ENCODE measurements at regions not wholly inside any gene's neighbourhood (a gene's known extent, or its start where the extent isn't known, plus 50 kb on each side); places are given as distances from the start of the nearest gene placed in this dataset.
"Not testable (repeated sequence)": the region's sequence is repeated elsewhere in the genome, so short reads cannot be mapped to it uniquely, and the experiment has no call there.

GRCh38 chr10:46095943-46096342 lies 49.9 kb upstream of the MSMB start:
- not testable (repeated sequence) for DNase-seq

DNA sequence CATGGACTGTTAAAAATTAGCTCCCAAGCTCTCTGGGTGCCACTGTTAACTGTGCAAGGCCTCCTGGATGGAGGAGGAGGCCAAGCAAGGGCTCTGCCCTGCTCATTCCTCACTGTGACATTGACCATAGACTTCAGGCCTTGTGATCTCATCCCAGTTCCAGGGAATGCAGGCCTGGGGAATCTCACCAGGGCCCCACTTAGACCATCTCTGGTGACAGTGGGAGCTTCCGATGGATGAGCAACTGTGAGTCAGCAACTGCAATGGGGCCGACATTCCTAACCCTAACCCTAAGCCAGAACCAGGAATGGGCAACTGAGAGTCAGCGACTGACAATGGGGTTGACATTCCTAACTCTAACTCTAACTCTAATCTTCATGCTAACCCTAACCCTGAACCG lies 50.4 kb upstream of the MSMB start:
- DNase-seq = no peak

- no peak for DNase-seq
These were observed 51.0 kb upstream of the MSMB start for GRCh38 chr10:46096909-46097575.

- no peak for DNase-seq
These were observed 51.7 kb upstream of the MSMB start for GRCh38 chr10:46097576-46098317.

DNA sequence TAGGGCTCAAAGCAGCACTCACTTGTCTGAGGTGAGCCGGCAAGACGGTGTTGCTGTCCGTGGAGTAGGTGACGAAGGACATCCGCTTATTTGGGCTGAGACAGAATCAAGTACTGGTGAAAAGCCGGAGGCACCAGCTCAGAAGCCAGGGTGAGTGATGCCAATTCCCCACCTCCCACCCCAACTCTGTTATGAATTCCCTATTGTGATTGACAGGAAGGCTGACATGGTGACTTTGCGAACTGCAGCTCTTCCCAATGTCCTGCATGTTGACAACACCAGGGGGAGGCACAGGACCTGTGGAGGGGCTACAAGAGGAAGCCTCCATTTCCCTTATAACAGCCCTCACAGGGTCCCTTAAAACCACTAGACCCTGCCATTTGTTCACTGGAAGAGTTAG lies 52.3 kb upstream of the MSMB start:
- no peak for DNase-seq

DNA sequence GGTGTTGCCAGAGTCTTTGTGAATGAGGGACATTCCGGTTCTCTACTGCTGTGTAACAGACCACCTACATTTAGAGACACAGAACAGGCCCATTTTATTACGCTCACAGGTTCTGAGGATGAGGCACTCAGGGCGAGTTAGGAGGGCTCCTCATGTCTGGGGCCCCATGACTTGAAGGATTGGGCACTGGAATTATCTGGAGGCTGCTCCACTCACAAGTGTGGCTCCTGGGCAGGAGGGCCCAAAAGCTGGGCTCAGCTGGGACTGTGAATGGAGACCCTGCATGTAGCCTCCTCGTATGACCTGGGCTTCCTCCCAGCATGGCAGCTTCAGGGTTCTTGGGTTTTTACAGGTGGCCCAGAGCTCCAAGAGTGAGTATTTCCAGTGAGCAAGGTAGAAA lies 52.9 kb upstream of the MSMB start:
- DNase-seq = not testable (repeated sequence)

GRCh38 chr10:46104071-46104585 lies 58.1 kb upstream of the MSMB start:
- DNase-seq = no peak

GRCh38 chr10:46105416-46105815 lies 59.3 kb upstream of the MSMB start:
- not testable (repeated sequence) for DNase-seq

DNA sequence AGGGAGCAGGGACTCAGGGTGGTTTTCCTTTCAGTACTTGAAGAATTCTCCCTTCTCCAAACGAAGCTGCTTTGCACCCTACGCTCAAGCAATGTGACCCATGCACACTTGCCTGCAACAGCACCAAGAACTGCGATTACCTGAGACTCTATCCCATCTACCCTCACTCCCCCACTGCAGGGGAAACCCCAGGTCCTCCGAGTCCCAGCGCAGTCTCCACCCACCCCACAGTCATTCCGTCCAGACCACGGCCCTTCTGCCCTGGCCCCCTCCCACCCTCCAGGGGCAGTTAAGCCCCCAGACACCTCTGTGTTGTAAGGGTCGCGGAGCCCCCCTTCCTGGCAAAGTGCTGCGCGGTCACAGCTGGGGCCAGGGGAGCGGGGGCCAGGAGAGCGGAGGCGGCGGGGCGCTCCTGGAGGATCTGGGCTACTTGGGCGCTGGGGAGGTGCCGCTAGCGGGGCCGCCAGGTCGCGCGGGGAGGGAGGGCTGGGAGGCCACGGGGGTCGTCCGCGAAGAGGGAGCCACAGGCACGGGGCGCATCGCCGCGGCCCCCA lies 59.9 kb upstream of the MSMB start:
- not testable (repeated sequence) for DNase-seq

- DNase-seq = no peak
These were observed 60.6 kb upstream of the MSMB start for GRCh38 chr10:46106410-46107255.

GRCh38 chr10:46108158-46108499 lies 62.1 kb upstream of the MSMB start:
- DNase-seq = not testable (repeated sequence)

DNA sequence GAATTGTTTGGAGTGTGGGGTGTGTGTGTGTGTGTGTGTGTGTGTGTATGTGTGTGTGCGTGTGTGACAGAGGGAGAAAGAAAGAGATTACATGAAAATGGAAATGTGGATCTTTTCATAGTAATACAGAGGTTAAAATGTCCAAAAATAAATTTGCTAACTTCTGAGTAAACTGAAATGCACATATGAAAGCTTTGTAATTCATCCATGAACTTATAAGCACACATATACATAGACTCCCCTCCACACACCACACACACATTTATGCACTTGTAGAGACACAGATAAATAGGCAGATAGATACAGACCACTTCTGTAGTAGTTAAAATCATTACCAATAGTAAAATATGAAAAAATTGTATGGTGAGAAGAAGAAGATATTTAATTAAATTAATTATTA lies 108.2 kb upstream of the MSMB start:
- not testable (repeated sequence) for DNase-seq

DNA sequence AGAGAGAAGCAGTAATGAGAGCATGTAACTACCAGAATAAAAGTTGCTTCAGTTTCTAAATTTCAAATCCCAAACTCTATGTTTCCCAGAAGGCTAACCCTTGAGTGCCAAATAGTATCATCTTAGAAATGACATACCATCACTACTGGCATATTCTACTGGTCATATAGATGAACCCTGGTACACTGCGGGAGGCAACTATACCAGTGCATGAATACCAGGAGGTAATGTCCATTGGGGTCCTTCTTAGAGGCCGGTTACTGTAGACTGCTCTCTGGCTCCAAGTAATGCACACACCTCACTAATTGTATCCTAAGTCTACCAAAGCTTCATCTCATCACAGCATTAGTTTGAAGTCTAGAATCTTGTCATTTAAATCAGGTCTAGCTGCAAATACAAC lies 108.6 kb upstream of the MSMB start:
- not testable (repeated sequence) for DNase-seq

DNA sequence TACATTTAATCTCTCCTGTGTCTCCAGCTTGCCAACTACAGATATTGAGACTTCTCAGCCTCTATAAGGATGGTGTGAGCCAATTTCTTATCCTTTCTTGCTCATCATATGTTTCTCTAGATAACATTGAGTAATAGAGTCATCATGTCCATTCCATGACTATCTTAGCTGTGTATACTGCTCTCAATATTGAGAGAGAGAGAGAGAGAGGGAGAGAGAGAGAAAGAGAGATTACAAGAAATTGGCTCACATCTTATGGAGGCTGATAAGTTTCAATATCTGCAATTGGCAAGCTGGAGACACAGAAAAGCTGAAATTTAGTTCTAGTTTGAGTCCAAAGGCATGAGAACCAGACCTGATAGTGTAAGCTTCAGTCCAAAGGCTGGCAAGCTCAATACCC lies 110.8 kb upstream of the MSMB start:
- DNase-seq = not testable (repeated sequence)

DNA sequence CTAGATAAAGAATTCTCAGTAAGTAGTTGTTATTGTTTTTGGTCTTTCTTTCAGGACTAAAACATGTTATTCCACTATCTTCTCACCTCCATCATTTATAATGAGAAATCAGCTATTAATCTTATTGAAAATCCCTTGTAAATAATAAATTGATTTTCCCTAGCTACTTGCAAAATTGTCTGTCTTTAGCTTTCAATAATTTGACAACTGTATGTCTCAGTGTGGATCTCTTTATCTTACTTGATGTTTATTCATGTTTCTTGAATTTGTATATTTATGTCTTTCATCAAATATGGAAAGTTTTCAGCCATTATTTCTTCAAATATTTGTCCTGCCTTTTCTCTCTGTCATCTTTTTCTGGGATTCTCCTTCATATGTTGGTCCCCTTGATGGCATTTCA lies 117.1 kb upstream of the ANTXRL start:
- no peak for DNase-seq

DNA sequence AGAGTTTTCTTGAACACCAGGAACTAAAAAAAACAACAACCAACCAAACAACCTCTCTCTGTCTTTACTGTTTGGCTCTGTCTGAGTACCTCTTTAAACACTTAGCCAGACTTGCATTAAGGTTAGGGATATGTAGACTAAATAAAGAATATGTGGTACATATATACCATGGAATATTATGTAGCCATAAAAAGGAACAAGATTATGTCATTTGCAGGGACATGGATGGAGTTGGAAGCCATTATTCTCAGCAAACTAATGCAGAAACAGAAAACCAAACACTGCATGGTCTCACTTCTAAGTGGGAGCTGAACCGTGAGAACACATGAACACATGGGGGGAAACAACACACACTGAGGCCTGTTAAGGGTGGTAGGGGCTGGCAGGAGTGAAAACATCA lies 116.0 kb upstream of the ANTXRL start:
- no peak for DNase-seq

- no peak for DNase-seq
These were observed 115.1 kb upstream of the ANTXRL start for GRCh38 chr10:46171661-46172060.

DNA sequence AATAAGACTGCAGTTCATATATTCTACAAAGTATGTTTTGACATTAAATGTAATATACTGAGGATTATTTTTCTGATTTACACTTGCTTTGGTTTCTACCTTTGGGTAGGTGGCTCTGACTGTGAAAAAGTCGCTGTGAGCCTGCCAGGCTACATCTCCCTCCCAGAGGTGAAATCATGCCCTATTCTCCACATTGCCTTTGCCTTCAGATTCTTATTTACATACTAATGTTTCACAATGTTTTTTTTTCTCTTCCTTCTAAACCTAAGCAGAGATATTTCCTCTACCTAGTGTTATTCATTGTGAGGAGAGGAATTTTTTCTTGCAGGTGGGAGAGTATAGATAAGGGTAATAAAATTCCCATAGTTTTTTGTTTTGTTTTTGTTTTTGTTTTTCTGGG lies 111.5 kb upstream of the ANTXRL start:
- DNase-seq = no peak

- DNase-seq = no peak
These were observed 111.0 kb upstream of the ANTXRL start for GRCh38 chr10:46175831-46176230.

- DNase-seq = not testable (repeated sequence)
These were observed 99.4 kb upstream of the ANTXRL start for GRCh38 chr10:46187431-46187830.

DNA sequence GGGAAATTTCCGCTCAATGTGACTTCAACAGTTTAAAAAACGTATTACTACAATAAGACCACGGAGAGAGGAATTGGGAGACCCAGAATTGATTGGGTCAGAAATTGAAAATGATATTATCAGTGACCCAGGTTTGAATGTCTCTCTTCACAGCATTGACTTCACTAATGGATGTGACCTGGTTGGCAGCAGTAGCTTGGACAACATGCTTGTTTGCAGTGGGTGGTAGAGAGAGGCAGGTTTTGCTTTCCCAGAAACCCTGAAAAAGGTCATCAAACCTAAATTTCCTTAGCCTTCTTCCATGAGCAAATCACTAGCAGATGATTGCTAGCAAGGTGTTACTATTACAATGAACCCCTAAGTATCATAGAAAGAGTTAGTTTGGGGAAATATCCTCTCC lies 89.7 kb upstream of the ANTXRL start:
- DNase-seq = no peak

DNA sequence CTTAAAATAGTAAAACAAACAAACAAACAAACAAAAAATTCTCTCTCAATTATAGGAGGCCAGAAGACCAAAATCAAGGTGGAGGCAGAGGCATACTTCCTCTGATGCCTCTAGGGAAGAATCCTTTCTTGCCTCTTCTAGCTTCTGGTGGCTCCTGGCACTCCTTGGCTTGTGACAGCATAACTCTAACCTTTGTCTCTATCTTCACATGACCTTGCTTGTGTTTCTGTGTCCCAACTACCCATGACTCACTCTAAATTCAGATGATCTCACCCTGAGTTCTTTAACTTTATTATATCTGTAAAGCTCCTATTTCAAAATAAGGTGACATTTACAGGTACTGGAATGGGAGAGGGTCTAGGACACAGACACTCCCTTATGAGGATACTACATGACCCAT lies 88.3 kb upstream of the ANTXRL start:
- DNase-seq = no peak

DNA sequence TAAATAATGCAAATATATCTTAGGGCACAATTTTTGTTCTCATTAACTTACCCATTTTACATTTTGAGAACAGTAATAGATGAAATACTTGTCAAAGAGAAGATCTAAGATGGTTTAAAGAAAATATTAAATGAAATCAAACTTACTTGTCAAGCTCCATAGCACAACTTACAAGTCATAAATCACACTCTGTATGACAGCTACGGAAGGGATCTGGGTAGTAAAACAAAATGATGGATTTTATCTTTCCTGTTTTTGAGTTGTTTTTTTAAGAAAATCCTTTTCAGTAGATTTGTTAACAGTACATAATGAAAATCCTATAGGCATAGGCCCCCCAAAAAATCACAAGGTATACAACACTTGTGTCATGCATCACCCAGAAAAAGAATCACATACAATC lies 84.4 kb upstream of the ANTXRL start:
- DNase-seq = not testable (repeated sequence)

Data from NCI-H2029 treated with DMSO at 0.1 percent for 48 hours (cell line).